Right lobe of liver (tissue), 6 donors: ENCODE measurements at regions not wholly inside any gene's neighbourhood (a gene's known extent, or its start where the extent isn't known, plus 50 kb on each side); places are given as distances from the start of the nearest gene placed in this dataset.

Experiments used
- ATAC-seq, 4 donors: fragments of 200-7000 bp; cut with Tn5 transposase; one replicate each; pipeline ENCODE4 v1.9.1; 2020; ENCODE audit warnings: mild to moderate bottlenecking in 4 of 4, moderate library complexity in 4 of 4
- DNase-seq, 3 donors: peaks; one replicate each; pipeline ENCODE4 v3.0.0-alpha.2; 2020
- H3K27ac ChIP-seq, 3 donors: fragments of 200-600 bp; one replicate each; pipeline ENCODE4 v1.8.0; 2022
- H3K27me3 ChIP-seq, 2 donors: fragments of 200-600 bp; one replicate each; pipeline ENCODE4 v1.8.0; 2022
- H3K36me3 ChIP-seq, 4 donors: fragments of 200-600 bp; sonication (generic) in 1 of 4; one replicate each; pipeline versions ENCODE4 v1.5.1 to v1.8.0; 2017 to 2022; ENCODE audit warnings: control low read depth in 1 of 4
- H3K4me1 ChIP-seq, 4 donors: fragments of 200-600 bp; sonication (generic) in 1 of 4; one replicate each; pipeline versions ENCODE4 v1.5.1 to v1.8.0; 2017 to 2022; ENCODE audit warnings: control low read depth in 1 of 4
- H3K4me3 ChIP-seq, 3 donors: fragments of 200-600 bp; one replicate each; pipeline ENCODE4 v1.8.0; 2022
- H3K9me3 ChIP-seq, 4 donors: fragments of 200-600 bp; sonication (generic) in 1 of 4; one replicate each; pipeline versions ENCODE4 v1.5.1 to v1.8.0; 2017 to 2022; ENCODE audit warnings: control low read depth in 1 of 4
- POLR2A ChIP-seq: fragments of 450-650 bp; IDR thresholded peaks from one replicate; pipeline ENCODE4 v1.6.1; 2017; ENCODE audit warnings: antibody characterized with exemption, mild to moderate bottlenecking
- WGBS: methylation state at CpG from one replicate; pipeline ENCODE4 v1.1.6; 2018; ENCODE audit warnings: low coverage, low lambda C conversion rate; ENCODE audit not compliant: insufficient coverage; ENCODE audit errors: missing lambda C conversion rate; 5-methylcytosine and 5-hydroxymethylcytosine counted together
- intact Hi-C, 2 donors: fragments of 100-400 bp; cut with DNase I; formaldehyde crosslinking; loops; one replicate each; pipeline versions ENCODE4 v1.11.2 to v1.14.1; 2022
- TF ChIP-seq, protein P1 (sequence below), 4 donors: fragments of 200-600 bp in 3 of 4; fragments of 450-650 bp in 1 of 4; IDR thresholded peaks; one replicate each; pipeline versions ENCODE4 v1.5.1 to v1.8.0; 2016 to 2022; ENCODE audit warnings: antibody characterized with exemption in 4 of 4, mild to moderate bottlenecking in 2 of 4
- donor health status: DM: no; HTN: yes; CAD: no.
- donor health status: DM: no; HTN: no; CAD: no.
- donor health status: DM: no; HTN: no; CAD: no.
- donor health status: DM: no; HTN: yes; CAD: no.
- donor health status: DM: no; HTN: yes; CAD: no.

DNA sequence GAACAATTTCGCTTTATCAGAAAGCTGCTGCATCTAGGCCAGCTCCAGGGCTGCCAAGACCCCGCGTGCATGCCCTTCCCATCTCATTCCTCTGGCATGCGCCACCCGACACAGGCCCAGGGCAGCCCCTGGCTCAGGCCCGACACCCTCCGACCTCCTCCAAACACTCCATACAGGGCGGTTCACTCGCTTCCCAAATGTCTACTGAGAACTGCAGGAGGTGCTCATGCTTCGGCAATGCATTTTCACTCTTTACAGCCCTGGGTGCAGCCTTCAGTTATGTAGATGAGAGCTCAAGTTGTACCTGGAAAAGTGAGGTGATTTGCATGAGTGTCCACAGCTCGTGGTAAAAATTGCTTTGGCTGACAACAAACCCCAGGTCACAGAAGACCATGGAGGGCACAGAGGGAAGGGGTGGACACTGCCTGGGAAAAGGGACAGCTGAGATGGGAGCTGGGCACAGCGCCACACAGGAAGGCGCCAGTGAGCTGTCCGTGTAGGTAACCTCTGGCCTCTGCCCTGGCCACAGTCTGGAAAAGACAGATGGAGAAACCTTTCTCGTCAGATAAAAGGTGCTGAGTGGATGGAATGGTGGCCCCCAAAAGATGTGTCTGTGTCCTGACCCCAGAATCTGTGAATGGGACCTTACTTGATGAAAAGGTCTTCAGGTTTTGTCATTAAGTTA, 1351.9 kb downstream of the BRD1 start:
- DNase-seq (peak in 1 of 3 donors; percentile 56), ATAC-seq (peak in 1 of 4 donors; percentile 36)
- no peak overlapping the region for H3K4me3 ChIP-seq
- H3K9me3 ChIP-seq: no peaks in the 10 kb centered on the region
- intact Hi-C loops: no loop called here
- TF ChIP-seq, protein P1, sequence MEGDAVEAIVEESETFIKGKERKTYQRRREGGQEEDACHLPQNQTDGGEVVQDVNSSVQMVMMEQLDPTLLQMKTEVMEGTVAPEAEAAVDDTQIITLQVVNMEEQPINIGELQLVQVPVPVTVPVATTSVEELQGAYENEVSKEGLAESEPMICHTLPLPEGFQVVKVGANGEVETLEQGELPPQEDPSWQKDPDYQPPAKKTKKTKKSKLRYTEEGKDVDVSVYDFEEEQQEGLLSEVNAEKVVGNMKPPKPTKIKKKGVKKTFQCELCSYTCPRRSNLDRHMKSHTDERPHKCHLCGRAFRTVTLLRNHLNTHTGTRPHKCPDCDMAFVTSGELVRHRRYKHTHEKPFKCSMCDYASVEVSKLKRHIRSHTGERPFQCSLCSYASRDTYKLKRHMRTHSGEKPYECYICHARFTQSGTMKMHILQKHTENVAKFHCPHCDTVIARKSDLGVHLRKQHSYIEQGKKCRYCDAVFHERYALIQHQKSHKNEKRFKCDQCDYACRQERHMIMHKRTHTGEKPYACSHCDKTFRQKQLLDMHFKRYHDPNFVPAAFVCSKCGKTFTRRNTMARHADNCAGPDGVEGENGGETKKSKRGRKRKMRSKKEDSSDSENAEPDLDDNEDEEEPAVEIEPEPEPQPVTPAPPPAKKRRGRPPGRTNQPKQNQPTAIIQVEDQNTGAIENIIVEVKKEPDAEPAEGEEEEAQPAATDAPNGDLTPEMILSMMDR (IDR thresholded peaks at IDR 0.05): no peak
- TF ChIP-seq POLR2A: no peak
- 70% methylated on average over 14 of the region's 15 CpGs for WGBS
- no peaks in the 10 kb centered on the region for H3K36me3 ChIP-seq
- H3K4me1 ChIP-seq: no peaks in the 10 kb centered on the region
- H3K27me3 ChIP-seq: no peaks in the 10 kb centered on the region
- H3K27ac ChIP-seq: no peak overlapping the region

DNA sequence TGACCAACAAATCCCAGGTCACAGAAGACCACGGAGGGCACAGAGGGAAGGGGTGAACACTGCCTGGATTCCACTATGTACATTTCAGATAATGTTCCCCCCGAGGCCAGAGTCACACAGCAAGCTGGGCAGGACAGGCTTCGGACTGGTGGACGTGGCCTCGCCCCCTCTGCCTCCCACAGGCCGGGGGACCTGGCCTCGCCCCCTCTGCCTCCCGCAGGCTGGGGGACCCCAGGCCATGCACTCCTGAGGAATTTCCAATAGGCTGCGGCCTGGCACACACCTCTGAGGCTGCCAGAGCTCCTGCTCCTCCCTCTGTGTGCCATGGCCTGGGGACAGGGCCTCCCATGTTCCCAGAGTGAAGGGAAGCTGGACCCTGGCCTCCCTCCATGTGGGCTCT, 1352.8 kb downstream of the BRD1 start:
- intact Hi-C loops: no loop called here
- Histone ChIP-seq H3K4me3 (no peak overlapping the region), H3K36me3 (no peaks in the 10 kb centered on the region), H3K27ac (no peak overlapping the region), H3K4me1 (no peaks in the 10 kb centered on the region), H3K9me3 (no peaks in the 10 kb centered on the region), H3K27me3 (no peaks in the 10 kb centered on the region)
- DNase-seq (no peak), ATAC-seq (no peak)
- TF ChIP-seq, protein P1 (IDR thresholded peaks at IDR 0.05): no peak
- no peak for TF ChIP-seq POLR2A
- WGBS: 14% methylated on average over 1 of the region's 9 CpGs

DNA sequence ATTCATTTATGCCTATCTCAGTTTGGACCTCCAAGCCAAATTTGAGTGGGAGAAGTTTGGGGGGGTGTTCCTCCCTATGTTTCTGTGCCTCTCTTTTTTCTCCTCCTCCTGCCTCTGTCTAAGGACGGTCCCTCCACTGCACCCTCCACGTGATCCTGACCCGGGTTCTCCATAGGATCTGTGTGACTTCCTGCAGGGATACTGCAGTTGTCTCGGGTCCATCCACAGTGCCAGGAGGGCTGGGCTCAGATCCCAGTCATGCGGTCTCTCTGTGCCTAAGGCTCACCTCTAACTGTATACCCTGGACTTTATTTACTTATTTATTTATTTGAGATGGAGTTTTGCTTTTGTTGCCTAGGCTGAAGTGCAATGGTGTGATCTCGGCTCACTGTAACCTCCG, 1354.5 kb downstream of the BRD1 start:
- no peak for DNase-seq
- Histone ChIP-seq H3K9me3 (no peaks in the 10 kb centered on the region), H3K36me3 (no peaks in the 10 kb centered on the region), H3K4me1 (no peaks in the 10 kb centered on the region), H3K4me3 (no peak overlapping the region), H3K27ac (no peak overlapping the region), H3K27me3 (no peaks in the 10 kb centered on the region)
- WGBS: 69% methylated on average over 7 of the region's 7 CpGs
- TF ChIP-seq POLR2A: no peak
- TF ChIP-seq, protein P1 (IDR thresholded peaks at IDR 0.05): no peak
- ATAC-seq: no peak
- intact Hi-C loops: no loop called here

DNA sequence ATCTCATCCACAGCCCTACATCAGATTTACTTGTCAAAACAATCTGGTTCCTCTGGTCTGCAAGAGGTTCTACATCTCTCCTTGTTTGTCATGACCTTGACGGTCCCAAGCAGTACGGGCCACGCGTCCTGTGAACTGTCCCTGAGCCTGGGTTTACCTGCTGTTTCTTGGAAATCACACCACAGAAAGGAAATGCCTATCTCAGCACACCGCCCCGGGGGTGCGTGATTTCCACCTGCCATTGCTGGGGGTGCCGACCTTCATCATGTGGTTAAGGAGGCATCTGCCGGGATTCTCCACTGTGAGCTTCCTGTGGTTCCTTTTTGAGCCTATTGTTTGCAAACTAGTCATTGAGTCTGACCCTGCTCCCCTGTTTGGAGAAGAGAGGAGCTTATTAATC, 1363.4 kb downstream of the BRD1 start:
- TF ChIP-seq, protein P1 (IDR thresholded peaks at IDR 0.05): no peak
- TF ChIP-seq POLR2A: no peak
- intact Hi-C loops: no loop called here
- Histone ChIP-seq H3K27ac (no peak overlapping the region), H3K9me3 (no peaks in the 10 kb centered on the region), H3K36me3 (no peaks in the 10 kb centered on the region), H3K4me1 (no peaks in the 10 kb centered on the region), H3K27me3 (no peaks in the 10 kb centered on the region), H3K4me3 (no peak overlapping the region)
- no peak for ATAC-seq
- WGBS: 32% methylated on average over 9 of the region's 9 CpGs
- no peak for DNase-seq
